ENCODE measurements at regions not wholly inside any gene's neighbourhood (a gene's known extent, or its start where the extent isn't known, plus 50 kb on each side); places are given as distances from the start of the nearest gene placed in this dataset.

GRCh38 chr15:87522997-87523396 lies 733.5 kb downstream of the NTRK3 start (continued):
- no peak for TF ChIP-seq EGR1 (IDR thresholded peaks at IDR 0.05; ENCODE audit: borderline replicate concordance, low read depth, low read length)
- TF ChIP-seq SP4 (IDR thresholded peaks at IDR 0.05; ENCODE audit: low read length) = no peak
- no peak for TF ChIP-seq SRF (IDR thresholded peaks at IDR 0.05; ENCODE audit: low read depth, low read length)
- TF ChIP-seq JUN (IDR thresholded peaks at IDR 0.05; ENCODE audit: low read depth, low read length) = no peak
- no peak for TF ChIP-seq NANOG (IDR thresholded peaks at IDR 0.05; ENCODE audit: insufficient read depth, low read depth, low read length, poor library complexity, severe bottlenecking)
- TF ChIP-seq MAX (IDR thresholded peaks at IDR 0.05) = no peak
